Hindlimb muscle (tissue), 1 donor: ENCODE measurements at regions not wholly inside any gene's neighbourhood (a gene's known extent, or its start where the extent isn't known, plus 50 kb on each side); places are given as distances from the start of the nearest gene placed in this dataset.

ENCODE experiments used
- DNase-seq: peaks from one replicate; pipeline ENCODE4 v3.0.0-alpha.2; 2013

GRCh38 chr14:85425507-85425906 lies 104.4 kb upstream of the FLRT2 start:
- DNase-seq: no peak

DNA sequence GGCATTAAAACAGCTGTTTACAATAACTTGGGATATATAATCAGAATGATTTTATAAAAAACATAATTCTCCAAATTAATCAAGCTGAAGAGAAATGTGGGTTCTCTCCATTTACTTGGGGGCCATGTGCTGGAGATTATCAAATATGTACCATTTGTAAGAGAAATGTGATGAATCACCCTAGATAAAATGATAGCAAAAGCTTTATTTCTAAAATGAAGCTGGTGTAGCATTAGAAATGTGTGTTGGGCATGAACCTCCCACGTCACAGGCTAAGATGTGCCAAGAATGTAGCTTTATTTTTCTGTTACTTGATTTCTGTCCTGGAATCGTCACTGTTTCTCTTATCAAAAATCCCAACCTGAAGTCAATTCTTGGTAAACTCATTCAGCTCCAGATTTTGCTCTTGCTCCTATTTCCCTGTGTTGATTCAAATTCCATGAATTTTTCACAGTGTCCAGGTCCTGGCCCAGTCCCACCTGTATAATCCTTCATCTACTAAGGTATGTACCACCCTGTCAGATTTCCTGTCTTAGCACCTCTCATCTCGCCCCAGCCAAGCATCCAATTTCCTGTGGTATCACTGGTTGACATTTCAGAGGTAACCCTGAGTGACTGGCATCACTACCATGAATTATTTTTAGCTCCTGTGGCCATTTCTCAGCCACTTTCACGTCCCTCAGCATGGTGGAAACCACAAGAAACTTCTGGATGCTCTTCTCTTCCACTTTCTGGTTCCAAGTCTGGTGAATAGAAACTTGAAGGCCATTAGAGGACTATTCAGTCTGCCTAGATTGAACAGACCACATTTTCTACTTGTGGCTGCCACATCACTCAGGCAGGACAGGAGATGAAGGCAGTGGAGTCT lies 103.6 kb upstream of the FLRT2 start:
- no peak for DNase-seq

- DNase-seq: no peak
These were observed 101.0 kb upstream of the FLRT2 start for GRCh38 chr14:85428926-85429325.

DNA sequence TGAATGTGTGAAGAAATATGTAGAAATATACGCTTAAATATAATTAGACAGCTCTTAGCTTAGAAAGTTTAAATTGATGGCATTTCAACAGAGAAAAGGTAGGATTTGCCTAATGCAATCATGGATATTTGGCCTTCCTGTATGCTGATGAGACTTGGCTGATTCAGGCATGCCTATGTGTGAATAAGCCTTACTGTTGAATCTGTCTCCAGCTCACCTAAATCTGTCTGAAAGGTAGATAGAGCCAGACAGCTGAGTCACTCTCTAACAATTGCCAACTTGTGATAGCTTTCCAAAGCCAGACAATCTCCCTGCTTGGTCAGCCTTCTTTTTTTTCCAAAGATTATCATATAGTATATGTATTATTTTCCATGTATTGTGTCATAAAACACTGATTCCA lies 92.8 kb upstream of the FLRT2 start:
- no peak for DNase-seq

- no peak for DNase-seq
These were observed 91.9 kb upstream of the FLRT2 start for GRCh38 chr14:85438001-85438400.

DNA sequence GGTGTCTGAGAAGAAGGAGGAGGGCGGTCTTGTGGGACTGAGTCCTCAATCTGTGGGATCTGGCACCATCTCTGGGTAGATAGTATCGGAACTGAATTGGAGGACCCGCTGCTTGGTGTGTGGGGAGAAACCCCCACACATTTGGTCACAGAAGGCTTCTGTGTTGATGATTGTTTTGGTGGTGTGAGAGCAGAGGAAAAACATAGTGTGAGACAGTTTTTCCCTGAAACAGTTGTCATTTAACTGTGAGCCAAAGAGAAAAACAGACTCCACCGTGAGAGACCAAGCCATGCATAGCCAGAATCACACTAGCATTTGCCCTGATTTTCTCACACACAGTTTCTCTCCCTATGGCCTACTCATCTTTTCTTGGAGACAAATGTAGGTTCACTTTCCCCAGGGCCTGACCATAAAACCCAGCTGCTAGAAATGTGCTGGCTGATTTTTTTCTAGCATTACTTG lies 91.4 kb upstream of the FLRT2 start:
- peak; percentile 75 for DNase-seq

- DNase-seq: no peak
These were observed 90.1 kb upstream of the FLRT2 start for GRCh38 chr14:85439696-85440328.

DNA sequence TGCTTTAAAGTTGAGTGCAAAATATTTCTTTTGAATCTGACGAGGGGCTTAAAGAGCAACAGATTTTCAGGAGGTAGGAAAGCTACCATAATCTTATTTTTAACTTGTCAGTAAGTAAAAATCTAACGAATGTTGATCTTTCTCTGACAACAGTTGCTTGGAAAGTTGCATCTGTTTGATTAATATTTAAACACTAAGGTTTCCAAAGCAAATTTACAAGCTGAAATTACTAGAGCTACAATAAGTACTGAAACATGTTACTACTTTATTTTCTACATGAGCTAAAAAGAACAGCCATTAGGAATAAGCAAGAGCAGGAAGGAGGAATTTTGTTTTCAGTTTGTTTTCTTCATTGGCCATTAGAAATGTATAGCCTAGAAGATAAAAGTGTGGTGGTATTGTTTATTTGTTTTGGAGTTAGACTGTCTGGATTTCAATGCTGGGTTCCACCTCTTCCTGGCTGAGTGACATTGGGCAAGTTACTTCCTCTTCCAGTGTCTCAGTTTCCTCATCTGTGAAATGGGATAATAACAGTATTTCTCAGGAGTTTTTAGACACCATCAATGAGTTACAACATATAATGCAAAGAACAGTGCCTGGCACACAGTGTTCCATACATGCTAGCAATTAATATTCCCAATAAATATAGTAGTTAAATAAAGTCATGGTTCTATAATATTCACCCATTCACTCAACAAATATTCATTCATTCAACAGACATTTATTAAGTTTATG lies 87.9 kb upstream of the FLRT2 start:
- DNase-seq: no peak

DNA sequence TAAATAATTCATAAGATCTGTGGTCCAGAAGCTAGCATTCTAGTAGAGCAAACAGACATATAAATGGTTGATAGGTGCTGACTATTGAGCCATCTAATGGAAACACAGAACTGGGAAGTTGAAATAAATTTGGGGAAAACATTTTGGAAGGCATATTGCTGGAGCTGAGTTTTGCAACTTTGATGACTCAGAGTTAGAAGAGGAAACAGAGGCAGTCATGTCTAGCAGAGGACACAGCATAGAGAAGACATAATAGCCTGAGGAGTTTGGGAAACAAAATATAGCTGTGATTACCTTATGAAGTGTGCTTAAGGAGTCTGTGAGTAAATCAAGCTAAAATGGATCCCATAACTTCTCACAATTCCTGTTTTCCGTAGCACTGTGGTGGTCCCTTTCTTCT lies 86.9 kb upstream of the FLRT2 start:
- no peak for DNase-seq

DNA sequence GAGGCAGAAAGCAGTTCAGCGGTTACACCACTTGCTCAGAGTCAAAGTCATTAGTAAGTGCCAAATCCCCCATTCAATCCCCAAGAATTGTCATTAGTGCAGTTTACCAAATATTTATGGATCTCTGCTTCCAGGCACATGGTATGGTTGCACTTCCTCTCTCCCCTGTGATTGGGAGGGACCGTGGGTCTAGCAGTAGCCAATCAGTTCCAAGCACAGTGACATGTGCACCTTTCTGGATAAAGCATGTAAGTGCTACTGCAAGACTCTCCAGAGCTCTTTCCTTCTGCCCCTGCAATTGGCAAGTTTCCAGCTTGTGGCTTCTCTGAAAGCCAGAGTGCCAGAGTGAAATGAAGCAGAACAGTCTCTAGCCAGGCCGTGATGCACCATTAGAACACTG lies 85.3 kb upstream of the FLRT2 start:
- DNase-seq: no peak

- no peak for DNase-seq
These were observed 84.7 kb upstream of the FLRT2 start for GRCh38 chr14:85445151-85445795.

- DNase-seq: no peak
These were observed 82.1 kb upstream of the FLRT2 start for GRCh38 chr14:85447883-85448282.

GRCh38 chr14:85451421-85451820 lies 78.5 kb upstream of the FLRT2 start:
- peak; percentile 71 for DNase-seq

GRCh38 chr14:85453401-85454225 lies 76.3 kb upstream of the FLRT2 start:
- no peak for DNase-seq

DNA sequence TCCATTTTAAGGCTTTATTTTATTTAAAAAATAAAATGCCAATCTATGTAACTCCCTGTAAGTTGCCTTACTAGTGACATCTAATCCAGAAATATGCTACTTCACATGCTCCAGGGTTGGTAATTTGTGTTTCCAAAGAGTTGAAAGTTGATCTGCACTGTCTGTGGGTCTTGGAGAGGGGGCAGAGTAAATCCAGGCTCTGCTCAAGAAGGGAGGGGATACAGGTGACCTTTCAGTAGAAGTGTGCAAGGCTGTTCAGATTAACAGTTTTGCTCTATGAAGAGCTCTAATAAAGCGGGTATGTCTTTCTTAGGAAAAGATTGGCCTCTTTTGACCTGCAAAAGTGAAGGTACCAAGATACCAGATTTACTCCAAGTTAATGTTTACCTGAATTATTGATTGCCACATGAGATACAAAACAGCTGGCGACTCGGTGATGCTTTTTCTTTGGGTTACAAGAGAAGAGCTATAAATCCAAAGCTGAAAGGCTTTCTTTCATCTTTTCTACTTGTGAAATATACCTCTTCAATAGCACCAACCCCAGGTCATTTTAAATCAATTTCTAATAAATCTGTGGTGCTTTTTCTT lies 75.6 kb upstream of the FLRT2 start:
- no peak for DNase-seq

GRCh38 chr14:85459361-85460000 lies 70.5 kb upstream of the FLRT2 start:
- no peak for DNase-seq

- DNase-seq: peak; percentile 53
These were observed 68.4 kb upstream of the FLRT2 start for GRCh38 chr14:85461432-85462133.

GRCh38 chr14:85463512-85463911 lies 66.4 kb upstream of the FLRT2 start:
- DNase-seq: no peak

DNA sequence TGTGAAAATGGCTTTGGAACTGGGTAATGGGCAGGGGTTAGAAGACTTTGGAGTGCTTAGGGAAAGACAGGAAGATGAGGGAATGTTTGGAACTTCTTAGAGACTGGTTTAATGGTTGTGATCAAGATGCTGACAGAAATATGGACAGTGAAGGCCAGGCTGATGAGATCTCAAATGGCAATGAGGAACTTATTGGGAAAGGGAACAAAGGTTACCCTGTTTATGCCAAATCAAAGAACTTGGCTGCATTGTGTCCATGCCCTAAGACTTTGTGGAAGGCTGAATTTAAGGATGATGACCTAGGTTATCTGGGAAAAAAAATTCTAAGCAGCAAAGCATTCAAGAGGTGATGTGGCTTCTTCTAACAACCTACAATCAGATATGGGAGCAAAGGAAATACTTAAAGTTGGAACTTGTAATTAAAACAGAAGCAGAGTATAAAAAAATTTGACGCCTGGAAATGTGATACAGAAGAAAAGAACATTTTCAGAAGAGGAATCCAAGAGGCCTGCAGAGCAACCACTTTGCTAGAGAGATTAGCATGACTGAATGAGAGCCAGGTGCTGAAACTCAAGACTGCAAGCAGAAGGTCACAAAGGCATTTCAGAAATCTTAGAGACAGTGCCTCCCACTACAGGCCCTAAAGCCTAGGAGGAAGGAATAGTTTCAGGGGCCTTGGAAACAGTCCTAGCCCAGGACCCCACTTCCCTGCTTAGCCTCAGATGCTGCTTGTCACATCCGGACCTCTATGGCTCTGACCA lies 65.6 kb upstream of the FLRT2 start:
- DNase-seq: no peak

GRCh38 chr14:85466678-85467077 lies 63.3 kb upstream of the FLRT2 start:
- DNase-seq: no peak
